ENCODE measurements at regions not wholly inside any gene's neighbourhood (a gene's known extent, or its start where the extent isn't known, plus 50 kb on each side); places are given as distances from the start of the nearest gene placed in this dataset.

DNA sequence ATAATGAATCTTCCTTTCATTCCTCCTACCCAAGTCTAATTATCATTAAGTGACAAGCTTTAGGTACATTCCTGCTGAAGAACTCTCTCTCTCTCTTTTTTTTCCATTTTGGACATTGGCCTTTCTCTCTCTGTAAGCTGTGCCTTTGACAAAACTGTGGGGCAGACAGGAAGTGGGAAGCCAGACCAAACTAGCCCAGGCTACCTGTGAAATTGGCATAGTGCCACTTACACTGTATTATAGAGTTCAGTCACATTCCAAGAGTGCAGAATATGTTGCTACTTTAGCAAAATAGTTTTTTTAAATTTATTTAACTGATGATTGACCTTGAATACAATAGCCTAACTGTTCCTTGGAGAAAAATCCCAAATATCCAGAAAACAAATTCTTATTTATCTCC is 381.5 kb upstream of the ETAA1 start:
- TF ChIP-seq, protein P1, sequence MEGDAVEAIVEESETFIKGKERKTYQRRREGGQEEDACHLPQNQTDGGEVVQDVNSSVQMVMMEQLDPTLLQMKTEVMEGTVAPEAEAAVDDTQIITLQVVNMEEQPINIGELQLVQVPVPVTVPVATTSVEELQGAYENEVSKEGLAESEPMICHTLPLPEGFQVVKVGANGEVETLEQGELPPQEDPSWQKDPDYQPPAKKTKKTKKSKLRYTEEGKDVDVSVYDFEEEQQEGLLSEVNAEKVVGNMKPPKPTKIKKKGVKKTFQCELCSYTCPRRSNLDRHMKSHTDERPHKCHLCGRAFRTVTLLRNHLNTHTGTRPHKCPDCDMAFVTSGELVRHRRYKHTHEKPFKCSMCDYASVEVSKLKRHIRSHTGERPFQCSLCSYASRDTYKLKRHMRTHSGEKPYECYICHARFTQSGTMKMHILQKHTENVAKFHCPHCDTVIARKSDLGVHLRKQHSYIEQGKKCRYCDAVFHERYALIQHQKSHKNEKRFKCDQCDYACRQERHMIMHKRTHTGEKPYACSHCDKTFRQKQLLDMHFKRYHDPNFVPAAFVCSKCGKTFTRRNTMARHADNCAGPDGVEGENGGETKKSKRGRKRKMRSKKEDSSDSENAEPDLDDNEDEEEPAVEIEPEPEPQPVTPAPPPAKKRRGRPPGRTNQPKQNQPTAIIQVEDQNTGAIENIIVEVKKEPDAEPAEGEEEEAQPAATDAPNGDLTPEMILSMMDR (IDR thresholded peaks at IDR 0.05): no peak
- TF ChIP-seq POLR2A (IDR thresholded peaks at IDR 0.05; ENCODE audit: low read depth): no peak

All from esophagus muscularis mucosa (tissue), 3 donors.